GM18505 (cell line): ENCODE measurements at regions not wholly inside any gene's neighbourhood (a gene's known extent, or its start where the extent isn't known, plus 50 kb on each side); places are given as distances from the start of the nearest gene placed in this dataset.

Experiments used
- ATAC-seq: cut with Tn5 transposase; IDR thresholded peaks from one replicate; pipeline ENCODE4 v1.9.1; 2021; ENCODE audit not compliant: unreplicated experiment
- POLR2A ChIP-seq: IDR thresholded peaks from 4 replicates; pipeline ENCODE4 v1.6.1; 2011; ENCODE audit warnings: borderline replicate concordance; ENCODE audit not compliant: insufficient read depth, insufficient read length; ENCODE audit errors: extremely low read depth

GRCh38 chr13:70630247-70630646 is 522.0 kb upstream of the KLHL1 start:
- ATAC-seq, result no peak
- no peak for TF ChIP-seq POLR2A

DNA sequence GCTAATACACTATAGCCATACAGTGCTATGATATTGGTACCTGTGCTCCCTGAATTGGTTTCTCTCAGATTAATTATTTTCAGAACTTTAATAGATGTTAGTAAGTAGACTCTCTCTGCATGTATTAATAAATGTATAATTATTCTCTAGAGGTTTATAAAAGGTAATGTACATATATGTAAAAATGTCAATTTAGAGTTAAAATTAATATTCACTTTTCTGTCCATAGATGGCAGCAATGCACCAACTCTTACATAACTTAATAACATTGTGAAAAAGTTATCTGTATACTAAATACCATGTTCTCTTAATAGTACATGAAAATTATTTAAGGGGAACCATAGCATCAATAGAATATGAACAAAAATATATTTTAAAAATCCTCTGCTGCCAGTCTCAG is 515.0 kb upstream of the KLHL1 start:
- no peak for ATAC-seq
- no peak for TF ChIP-seq POLR2A

DNA sequence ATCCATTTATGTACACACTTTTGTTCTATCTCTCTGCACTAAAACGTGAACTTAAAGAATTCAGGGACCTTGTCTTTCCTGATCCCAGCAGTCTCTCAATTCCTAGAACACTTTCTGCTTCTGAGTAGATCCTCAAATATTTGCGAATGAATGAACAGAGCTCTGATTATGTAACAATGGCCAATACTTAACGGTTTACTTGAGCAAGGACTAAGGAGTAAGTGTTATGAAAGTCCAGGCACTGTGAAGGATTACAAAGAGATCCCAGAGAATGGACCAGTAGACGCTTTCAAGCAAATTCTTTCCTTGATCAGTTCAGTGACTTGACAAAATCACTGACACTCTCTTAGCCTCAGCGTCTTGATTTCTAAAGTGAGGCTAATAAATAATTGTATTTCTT is 514.5 kb upstream of the KLHL1 start:
- ATAC-seq, result no peak
- no peak for TF ChIP-seq POLR2A

DNA sequence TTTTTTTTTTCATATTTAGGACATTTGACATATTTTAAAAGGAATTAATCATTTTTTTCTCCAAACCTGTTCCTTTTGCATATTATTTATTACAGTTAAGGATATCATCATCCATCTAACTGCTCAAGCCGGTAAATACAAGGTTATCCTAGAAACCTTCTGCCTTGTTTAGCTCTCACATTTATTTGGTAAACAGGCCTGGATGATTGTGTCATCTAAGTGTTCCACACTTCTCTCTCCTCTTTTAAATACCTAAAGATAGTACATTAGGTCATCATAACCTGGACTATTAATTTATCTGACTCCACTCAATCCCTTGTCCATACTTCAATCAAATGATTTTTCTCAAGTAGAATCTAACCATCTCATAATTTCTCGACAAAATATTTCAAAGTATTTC is 511.7 kb upstream of the KLHL1 start:
- TF ChIP-seq POLR2A, result no peak
- ATAC-seq, result no peak

- no peak for TF ChIP-seq POLR2A
- no peak for ATAC-seq
These were observed 508.6 kb upstream of the KLHL1 start for GRCh38 chr13:70616847-70617246.

GRCh38 chr13:70613295-70613694 is 505.0 kb upstream of the KLHL1 start:
- ATAC-seq, result no peak
- TF ChIP-seq POLR2A, result no peak

DNA sequence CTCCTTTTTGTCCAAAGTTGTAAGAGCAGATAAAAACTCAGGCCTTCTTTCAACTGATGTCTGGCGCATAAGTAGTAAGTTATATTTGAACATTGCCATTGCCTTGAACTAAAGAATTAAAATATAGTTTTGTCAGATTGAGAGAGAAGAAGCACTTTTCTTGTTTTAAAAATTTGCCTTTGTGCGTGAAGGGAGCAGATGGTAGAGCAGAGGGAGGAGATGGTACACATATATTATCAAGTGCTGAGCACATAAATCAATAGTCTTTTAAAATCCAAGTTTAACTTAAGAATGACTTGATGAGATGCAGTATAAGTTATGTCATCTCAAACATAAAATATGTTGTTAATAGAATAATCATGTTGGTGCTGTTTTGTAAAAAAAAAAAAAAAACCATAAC is 504.6 kb upstream of the KLHL1 start:
- no peak for ATAC-seq
- no peak for TF ChIP-seq POLR2A

DNA sequence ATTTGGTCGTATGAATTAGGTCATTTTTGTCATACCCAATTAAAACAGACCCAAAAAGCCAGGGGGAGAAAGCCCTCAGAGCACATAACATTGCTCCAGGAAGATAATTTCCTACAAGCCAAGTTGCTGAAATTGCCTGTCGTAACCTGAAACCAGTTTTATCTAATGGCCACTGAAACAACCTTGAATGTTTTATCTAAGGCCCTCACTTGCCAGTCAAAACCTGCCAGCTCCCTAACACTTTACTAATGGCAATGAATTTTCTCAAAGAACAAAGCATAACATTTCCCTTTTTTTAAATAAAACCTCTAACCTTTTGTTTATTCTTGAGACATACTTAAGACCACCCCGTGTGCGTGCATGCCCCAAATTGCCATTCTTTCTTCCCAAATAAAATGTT is 496.2 kb upstream of the KLHL1 start:
- ATAC-seq, result no peak
- no peak for TF ChIP-seq POLR2A

DNA sequence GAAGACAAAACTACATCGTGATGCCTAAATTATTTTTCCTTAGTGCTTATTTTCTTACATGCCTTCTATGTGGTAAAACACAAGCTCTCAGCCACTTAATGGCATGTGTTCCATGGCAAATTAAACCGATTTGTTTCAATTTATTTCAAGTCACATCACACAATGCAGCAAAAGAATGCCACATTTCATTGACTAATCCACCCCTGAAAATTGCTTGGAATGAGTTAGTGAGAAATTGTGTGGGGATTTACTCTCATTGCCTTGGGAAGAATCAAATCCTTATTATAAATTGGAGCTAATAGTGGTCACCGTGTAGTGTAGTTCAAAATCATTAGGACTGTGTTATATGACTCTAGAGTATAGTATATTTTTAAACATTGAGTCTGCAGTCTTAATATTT is 485.5 kb upstream of the KLHL1 start:
- no peak for ATAC-seq

GRCh38 chr13:70585109-70585508 is 476.9 kb upstream of the KLHL1 start:
- no peak for ATAC-seq
- no peak for TF ChIP-seq POLR2A

More for the DNA sequence above, 485.5 kb upstream of the KLHL1 start:
- TF ChIP-seq POLR2A, result no peak

DNA sequence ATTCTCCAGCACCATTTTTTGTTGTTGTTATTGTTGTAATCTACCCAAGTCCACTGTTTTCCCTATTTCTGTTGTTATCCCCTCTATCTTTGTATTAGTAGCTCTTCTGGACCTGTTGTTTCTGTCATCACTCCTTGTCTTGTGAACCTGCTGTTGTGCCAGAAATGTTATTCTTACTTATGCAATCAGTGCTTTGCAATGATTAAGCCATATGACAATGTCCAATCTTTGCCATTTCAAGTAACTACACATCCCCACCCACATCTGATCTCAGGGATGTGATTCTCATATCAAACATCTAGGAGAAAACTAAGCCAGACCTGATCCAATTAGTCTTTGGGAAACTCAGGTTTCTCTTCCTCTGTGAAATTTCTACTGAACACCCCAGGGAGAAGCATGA is 472.6 kb upstream of the KLHL1 start:
- no peak for ATAC-seq
- no peak for TF ChIP-seq POLR2A

DNA sequence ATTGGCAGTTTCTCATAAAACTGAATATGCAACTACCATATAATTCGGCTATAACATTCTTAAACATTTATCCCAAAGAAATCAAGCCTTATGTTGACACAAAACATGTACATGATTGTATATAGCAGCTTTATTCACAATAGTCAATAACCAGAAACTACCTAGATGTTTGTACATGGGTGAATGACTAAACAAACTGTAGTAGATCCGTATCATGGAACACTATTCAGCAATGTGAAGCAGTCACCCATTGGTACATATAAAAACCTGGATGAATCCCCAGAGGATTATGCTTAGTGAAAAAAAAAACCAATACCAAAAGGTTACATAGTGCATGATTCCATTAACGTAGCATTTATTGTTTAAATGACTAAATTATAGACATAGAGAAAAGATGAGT is 471.7 kb upstream of the KLHL1 start:
- no peak for TF ChIP-seq POLR2A
- ATAC-seq, result no peak

DNA sequence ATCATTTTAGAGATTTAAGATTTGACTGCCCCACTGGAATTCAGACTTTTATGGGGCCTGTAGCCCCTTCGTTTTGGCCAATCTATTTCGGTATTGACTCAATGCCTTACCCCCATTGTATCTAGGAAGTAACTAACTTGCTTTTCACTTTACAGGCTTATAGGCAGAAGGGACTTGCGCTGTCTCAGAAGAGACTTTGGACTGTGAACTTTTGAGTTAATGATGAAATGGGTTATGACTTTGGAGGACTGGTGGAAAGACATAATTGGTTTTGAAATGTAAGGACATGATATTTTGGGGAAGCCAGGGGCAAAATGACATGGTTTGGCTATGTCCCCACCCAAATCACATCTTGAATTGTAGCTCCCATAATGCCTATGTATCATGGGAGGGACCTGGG is 463.0 kb upstream of the KLHL1 start:
- no peak for ATAC-seq
- no peak for TF ChIP-seq POLR2A

DNA sequence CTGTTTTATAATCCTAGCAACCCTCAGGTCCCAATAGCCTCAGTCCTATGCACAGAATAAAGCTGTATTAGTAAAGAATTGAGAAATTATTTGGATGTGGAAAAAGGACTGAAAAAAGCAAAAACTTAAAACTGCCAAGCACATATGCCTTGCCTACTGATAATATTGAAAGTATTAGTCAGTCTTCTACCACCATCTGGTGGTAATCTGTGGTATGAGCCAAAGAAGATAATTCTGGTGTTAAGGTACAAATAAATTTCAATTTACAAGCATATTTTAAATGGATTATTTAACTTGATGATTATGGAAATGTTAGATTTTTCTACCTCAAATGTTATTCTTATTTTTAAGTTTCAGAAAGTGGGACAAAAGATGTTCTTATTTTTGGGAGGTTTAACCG is 460.3 kb upstream of the KLHL1 start:
- peak; percentile 76 for ATAC-seq

DNA sequence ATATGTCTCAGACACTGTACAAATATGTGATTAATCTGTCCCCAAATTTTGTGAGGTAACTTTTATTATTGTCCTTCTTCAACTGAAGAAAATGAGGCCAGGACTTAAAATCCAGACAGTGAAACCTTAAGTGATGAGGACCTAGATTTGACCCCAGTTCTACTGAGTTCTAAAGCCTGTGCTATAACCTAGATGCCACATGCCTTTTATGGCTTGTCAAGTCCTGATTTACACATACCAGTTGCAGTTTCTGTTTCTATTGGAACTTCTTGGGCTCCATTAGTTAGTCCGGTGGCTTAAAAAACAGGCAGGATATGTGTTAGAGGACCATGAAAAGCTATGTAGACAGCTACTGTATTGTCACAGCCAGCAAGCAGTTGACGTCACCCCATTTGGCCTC is 436.5 kb upstream of the KLHL1 start:
- ATAC-seq, result no peak
- no peak for TF ChIP-seq POLR2A

More for the DNA sequence above, 460.3 kb upstream of the KLHL1 start:
- no peak for TF ChIP-seq POLR2A
